ENCODE measurements at regions not wholly inside any gene's neighbourhood (a gene's known extent, or its start where the extent isn't known, plus 50 kb on each side); places are given as distances from the start of the nearest gene placed in this dataset.

GRCh38 chr2:211225784-211226183 is 669.4 kb downstream of the CPS1 start:
- Histone ChIP-seq H3K27ac (no peak overlapping the region), H3K4me3 (no peak overlapping the region), H3K4me1 (no peaks in the 10 kb centered on the region), H3K27me3 (no peaks in the 10 kb centered on the region), H3K9me3 (peaks cover 0 to 6% (median 0%) of the 10 kb centered on the region in 11 donors), H3K36me3 (no peaks in the 10 kb centered on the region)
- intact Hi-C loops (cut with DNase I), result no loop called here
- ATAC-seq, result no peak
- no peak for DNase-seq
- WGBS, 2 donors, result 39 to 42% methylated on average over 4 of the region's 4 CpGs
- no peak for TF ChIP-seq CTCF (IDR thresholded peaks at IDR 0.05)

GRCh38 chr2:211228559-211228958 is 672.2 kb downstream of the CPS1 start:
- no peaks in the 10 kb centered on the region for H3K27me3 ChIP-seq
- no peak overlapping the region for H3K27ac ChIP-seq
- WGBS, 2 donors, result 79 to 83% methylated on average over 3 of the region's 3 CpGs
- intact Hi-C loops (cut with DNase I), result no loop called here
- no peaks in the 10 kb centered on the region for H3K36me3 ChIP-seq
- peaks cover 0 to 6% (median 0%) of the 10 kb centered on the region in 11 donors for H3K9me3 ChIP-seq
- H3K4me1 ChIP-seq, result no peaks in the 10 kb centered on the region
- no peak overlapping the region for H3K4me3 ChIP-seq
- DNase-seq, result no peak
- no peak for ATAC-seq
- no peak for TF ChIP-seq CTCF (IDR thresholded peaks at IDR 0.05)

DNA sequence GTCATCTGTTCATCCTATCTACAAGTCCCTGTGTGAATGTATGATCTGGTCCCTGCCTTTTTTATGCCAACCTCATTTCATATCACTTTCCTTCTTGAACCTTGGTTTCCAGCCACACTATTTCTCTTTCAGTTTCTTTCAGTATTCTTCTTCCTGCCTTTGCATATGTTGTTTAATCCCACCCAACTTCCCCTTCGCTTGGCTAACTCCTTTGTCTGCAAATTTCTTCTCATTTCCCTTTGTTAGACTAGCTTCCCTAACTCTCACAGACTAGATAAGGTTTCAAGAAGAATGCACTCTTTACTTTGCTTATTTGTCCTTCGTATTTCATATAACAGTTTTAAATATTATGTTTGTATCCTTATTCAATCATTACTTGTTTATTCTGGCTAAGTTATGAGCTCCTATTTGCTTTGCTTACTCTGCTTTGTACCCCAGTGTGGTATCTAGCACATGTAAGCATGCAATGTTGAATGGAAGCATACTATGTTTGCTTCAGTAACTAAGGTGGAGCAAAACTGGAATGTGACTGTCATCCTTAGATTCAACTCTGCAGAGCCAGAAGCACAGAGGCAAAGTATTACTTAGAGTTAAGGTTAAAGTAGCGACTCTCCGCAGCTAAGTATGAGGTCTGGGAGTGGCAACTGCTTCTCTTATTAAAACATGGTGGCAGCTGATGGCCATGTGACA is 681.3 kb downstream of the CPS1 start:
- Histone ChIP-seq H3K27ac (no peak overlapping the region), H3K9me3 (peaks cover 0 to 10% (median 0%) of the 10 kb centered on the region in 11 donors), H3K27me3 (no peaks in the 10 kb centered on the region), H3K36me3 (no peaks in the 10 kb centered on the region), H3K4me1 (no peaks in the 10 kb centered on the region), H3K4me3 (no peak overlapping the region)
- ATAC-seq, result no peak
- WGBS, 2 donors, result 75 to 80% methylated on average over 4 of the region's 4 CpGs
- TF ChIP-seq CTCF (IDR thresholded peaks at IDR 0.05), result no peak
- intact Hi-C loops (cut with DNase I), result no loop called here
- DNase-seq, result no peak

DNA sequence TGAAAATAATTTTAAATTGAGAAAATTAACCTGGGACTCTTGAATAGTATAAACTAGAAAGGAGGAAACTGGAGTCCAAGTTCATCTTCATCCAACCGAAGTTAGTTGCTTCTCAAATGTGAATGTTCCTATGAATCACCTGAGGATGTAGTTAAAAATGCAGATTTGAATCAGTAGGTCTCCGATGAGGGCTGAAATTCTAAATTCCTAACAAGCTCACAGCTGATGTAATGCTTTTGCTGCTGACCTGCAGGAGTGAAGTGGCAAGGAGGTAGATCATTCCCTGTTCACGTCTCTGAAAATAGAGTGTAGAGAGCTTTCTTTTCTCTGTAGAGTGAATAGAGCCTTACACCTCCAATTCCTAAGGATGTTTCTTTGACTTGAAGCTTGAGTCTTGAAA is 685.5 kb downstream of the CPS1 start:
- Histone ChIP-seq H3K4me3 (no peak overlapping the region), H3K27ac (no peak overlapping the region), H3K4me1 (no peaks in the 10 kb centered on the region), H3K36me3 (no peaks in the 10 kb centered on the region), H3K27me3 (no peaks in the 10 kb centered on the region), H3K9me3 (peaks cover 0 to 15% (median 0%) of the 10 kb centered on the region in 11 donors)
- intact Hi-C loops (cut with DNase I), result no loop called here
- no peak for TF ChIP-seq CTCF (IDR thresholded peaks at IDR 0.05)
- no peak for DNase-seq
- no peak for ATAC-seq
- WGBS, 2 donors, result 84 to 88% methylated on average over 3 of the region's 3 CpGs
